ENCODE measurements at regions not wholly inside any gene's neighbourhood (a gene's known extent, or its start where the extent isn't known, plus 50 kb on each side); places are given as distances from the start of the nearest gene placed in this dataset.

DNA sequence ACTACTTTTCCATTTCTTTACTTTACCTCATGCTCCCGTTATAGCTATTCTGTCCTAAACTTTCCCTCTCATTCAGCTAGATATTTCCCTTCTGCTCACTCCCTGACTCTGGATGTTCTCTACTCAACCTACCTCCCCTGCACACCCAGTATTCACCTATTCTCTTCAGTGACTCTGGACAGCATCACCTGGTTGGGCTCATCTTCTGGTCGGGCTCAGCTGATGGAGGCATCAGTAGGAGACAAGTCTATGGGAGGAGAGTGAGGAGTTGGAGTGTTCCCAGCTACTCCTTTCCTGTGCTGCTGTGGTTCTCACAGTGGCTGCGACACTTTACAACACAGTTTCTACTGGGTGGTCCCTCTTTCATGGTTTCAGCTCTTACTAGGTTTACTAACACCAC, 493.9 kb downstream of the DMAC1 start:
- Mint-ChIP-seq H3K36me3 (ENCODE audit: unreplicated experiment) (peaks cover 13% of the 10 kb centered on the region), H3K27me3 (ENCODE audit: unreplicated experiment) (no peaks in the 10 kb centered on the region), H3K27ac (ENCODE audit: unreplicated experiment) (no peak overlapping the region), H3K4me1 (ENCODE audit: low read depth, unreplicated experiment) (no peaks in the 10 kb centered on the region), H3K4me3 (ENCODE audit: unreplicated experiment) (no peak overlapping the region), H3K9me3 (ENCODE audit: unreplicated experiment) (peaks cover 5% of the 10 kb centered on the region)
- TF ChIP-seq, protein P1, sequence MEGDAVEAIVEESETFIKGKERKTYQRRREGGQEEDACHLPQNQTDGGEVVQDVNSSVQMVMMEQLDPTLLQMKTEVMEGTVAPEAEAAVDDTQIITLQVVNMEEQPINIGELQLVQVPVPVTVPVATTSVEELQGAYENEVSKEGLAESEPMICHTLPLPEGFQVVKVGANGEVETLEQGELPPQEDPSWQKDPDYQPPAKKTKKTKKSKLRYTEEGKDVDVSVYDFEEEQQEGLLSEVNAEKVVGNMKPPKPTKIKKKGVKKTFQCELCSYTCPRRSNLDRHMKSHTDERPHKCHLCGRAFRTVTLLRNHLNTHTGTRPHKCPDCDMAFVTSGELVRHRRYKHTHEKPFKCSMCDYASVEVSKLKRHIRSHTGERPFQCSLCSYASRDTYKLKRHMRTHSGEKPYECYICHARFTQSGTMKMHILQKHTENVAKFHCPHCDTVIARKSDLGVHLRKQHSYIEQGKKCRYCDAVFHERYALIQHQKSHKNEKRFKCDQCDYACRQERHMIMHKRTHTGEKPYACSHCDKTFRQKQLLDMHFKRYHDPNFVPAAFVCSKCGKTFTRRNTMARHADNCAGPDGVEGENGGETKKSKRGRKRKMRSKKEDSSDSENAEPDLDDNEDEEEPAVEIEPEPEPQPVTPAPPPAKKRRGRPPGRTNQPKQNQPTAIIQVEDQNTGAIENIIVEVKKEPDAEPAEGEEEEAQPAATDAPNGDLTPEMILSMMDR (IDR thresholded peaks at IDR 0.05; ENCODE audit: partially characterized antibody, unreplicated experiment), result no peak
- DNase-seq, result no peak

- Mint-ChIP-seq H3K27ac (ENCODE audit: unreplicated experiment) (no peak overlapping the region), H3K36me3 (ENCODE audit: unreplicated experiment) (peaks cover 9% of the 10 kb centered on the region), H3K9me3 (ENCODE audit: unreplicated experiment) (no peaks in the 10 kb centered on the region), H3K4me1 (ENCODE audit: low read depth, unreplicated experiment) (no peaks in the 10 kb centered on the region), H3K4me3 (ENCODE audit: unreplicated experiment) (no peak overlapping the region), H3K27me3 (ENCODE audit: unreplicated experiment) (no peaks in the 10 kb centered on the region)
- TF ChIP-seq, protein P1 (IDR thresholded peaks at IDR 0.05; ENCODE audit: partially characterized antibody, unreplicated experiment), result no peak
- no peak for DNase-seq
Measured at GRCh38 chr9:7304627-7304995, 495.0 kb downstream of the DMAC1 start.

DNA sequence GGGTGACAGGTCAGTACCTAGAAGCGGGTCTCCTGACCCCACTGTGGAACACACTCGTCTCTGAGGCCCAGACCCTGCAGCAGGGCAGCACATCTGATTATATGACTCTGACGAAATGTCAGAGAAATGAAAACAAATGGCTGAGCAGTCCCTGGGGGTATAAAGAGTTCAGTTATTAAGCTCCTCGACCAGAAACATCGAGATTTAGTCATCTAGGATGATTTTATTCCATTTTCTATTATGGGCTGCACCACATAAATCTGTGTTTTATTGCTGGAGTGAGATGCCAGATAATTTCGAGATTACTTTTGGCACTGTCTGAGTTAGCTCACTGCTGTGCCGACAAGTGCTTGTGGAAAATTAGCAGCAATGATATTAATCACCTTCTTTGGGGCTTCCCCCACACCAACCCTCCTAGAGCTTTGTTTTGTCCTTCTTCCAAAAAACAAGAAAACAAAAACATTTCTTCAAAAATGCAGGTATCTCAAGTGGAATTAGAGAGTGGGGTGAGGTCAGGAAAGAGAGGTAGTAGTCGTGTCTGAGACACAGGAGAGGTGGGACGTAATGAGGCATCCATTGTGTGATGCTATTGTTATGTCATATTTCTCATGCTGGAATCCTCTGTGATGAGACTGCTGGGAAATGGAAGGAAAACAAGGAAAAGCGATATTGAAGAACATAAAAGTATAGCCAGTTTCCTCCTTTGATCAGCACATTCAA, 495.5 kb downstream of the DMAC1 start:
- no peaks in the 10 kb centered on the region for H3K27me3 Mint-ChIP-seq (ENCODE audit: unreplicated experiment)
- peaks cover 5% of the 10 kb centered on the region for H3K36me3 Mint-ChIP-seq (ENCODE audit: unreplicated experiment)
- no peak for DNase-seq
- no peaks in the 10 kb centered on the region for H3K9me3 Mint-ChIP-seq (ENCODE audit: unreplicated experiment)
- no peaks in the 10 kb centered on the region for H3K4me1 Mint-ChIP-seq (ENCODE audit: low read depth, unreplicated experiment)
- no peak overlapping the region for H3K4me3 Mint-ChIP-seq (ENCODE audit: unreplicated experiment)
- TF ChIP-seq, protein P1 (IDR thresholded peaks at IDR 0.05; ENCODE audit: partially characterized antibody, unreplicated experiment), result no peak
- H3K27ac Mint-ChIP-seq (ENCODE audit: unreplicated experiment), result no peak overlapping the region

DNA sequence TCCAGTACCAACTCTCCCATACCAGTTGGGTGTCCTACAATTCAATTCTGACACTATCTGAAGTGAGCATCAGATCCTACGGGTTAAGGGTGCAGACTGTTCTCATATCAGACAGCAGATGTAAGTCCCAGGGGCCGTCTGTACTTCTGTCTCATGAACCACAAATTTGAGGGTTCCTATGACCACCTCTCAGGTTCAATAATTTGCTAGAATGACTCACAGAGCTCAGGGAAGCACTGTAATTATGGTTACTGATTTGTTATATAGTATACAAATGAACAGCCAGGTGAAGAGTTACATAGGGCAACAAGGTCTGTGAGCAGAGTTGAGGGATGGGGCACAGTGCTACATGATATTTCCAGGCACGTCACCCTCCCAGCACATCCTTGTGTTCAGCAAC, 499.1 kb downstream of the DMAC1 start:
- DNase-seq, result no peak
- peaks cover 1% of the 10 kb centered on the region for H3K27me3 Mint-ChIP-seq (ENCODE audit: unreplicated experiment)
- H3K9me3 Mint-ChIP-seq (ENCODE audit: unreplicated experiment), result no peaks in the 10 kb centered on the region
- H3K4me1 Mint-ChIP-seq (ENCODE audit: low read depth, unreplicated experiment), result no peaks in the 10 kb centered on the region
- H3K4me3 Mint-ChIP-seq (ENCODE audit: unreplicated experiment), result no peak overlapping the region
- TF ChIP-seq, protein P1 (IDR thresholded peaks at IDR 0.05; ENCODE audit: partially characterized antibody, unreplicated experiment), result no peak
- H3K27ac Mint-ChIP-seq (ENCODE audit: unreplicated experiment), result no peak overlapping the region
- H3K36me3 Mint-ChIP-seq (ENCODE audit: unreplicated experiment), result no peaks in the 10 kb centered on the region

- TF ChIP-seq, protein P1 (IDR thresholded peaks at IDR 0.05; ENCODE audit: partially characterized antibody, unreplicated experiment), result no peak
- DNase-seq, result no peak
- Mint-ChIP-seq H3K4me1 (ENCODE audit: low read depth, unreplicated experiment) (no peaks in the 10 kb centered on the region), H3K27me3 (ENCODE audit: unreplicated experiment) (peaks cover 1% of the 10 kb centered on the region), H3K9me3 (ENCODE audit: unreplicated experiment) (no peaks in the 10 kb centered on the region), H3K27ac (ENCODE audit: unreplicated experiment) (no peak overlapping the region), H3K4me3 (ENCODE audit: unreplicated experiment) (no peak overlapping the region), H3K36me3 (ENCODE audit: unreplicated experiment) (no peaks in the 10 kb centered on the region)
Measured at GRCh38 chr9:7298123-7298522, 501.5 kb downstream of the DMAC1 start.

Measured in glutamatergic neuron (in vitro differentiated cells).